DMS 273 (cell line): ENCODE measurements at regions not wholly inside any gene's neighbourhood (a gene's known extent, or its start where the extent isn't known, plus 50 kb on each side); places are given as distances from the start of the nearest gene placed in this dataset.
"Not testable (repeated sequence)": the region's sequence is repeated elsewhere in the genome, so short reads cannot be mapped to it uniquely, and the experiment has no call there.

Source experiments
- DNase-seq: peaks from one replicate; lab custom pipeline; 2025; ENCODE audit not compliant: unreplicated experiment; lab: John Stamatoyannopoulos, UW

- DNase-seq: peak; percentile 11
These were observed 83.4 kb upstream of the KCNK12 start for GRCh38 chr2:47653902-47654789.

GRCh38 chr2:47653036-47653435, 82.3 kb upstream of the KCNK12 start:
- no peak for DNase-seq

GRCh38 chr2:47652061-47652690, 81.4 kb upstream of the KCNK12 start:
- DNase-seq: no peak

GRCh38 chr2:47651296-47651695, 80.5 kb upstream of the KCNK12 start:
- no peak for DNase-seq

GRCh38 chr2:47650001-47650535, 79.3 kb upstream of the KCNK12 start:
- peak; percentile 7 for DNase-seq

GRCh38 chr2:47645246-47645645, 74.5 kb upstream of the KCNK12 start:
- DNase-seq: no peak

GRCh38 chr2:47644351-47644750, 73.6 kb upstream of the KCNK12 start:
- DNase-seq: no peak

- no peak for DNase-seq
These were observed 70.6 kb upstream of the KCNK12 start for GRCh38 chr2:47641366-47641765.

GRCh38 chr2:47640356-47640755, 69.6 kb upstream of the KCNK12 start:
- DNase-seq: no peak

GRCh38 chr2:47639467-47639866, 68.7 kb upstream of the KCNK12 start:
- no peak for DNase-seq

GRCh38 chr2:47638430-47638829, 67.6 kb upstream of the KCNK12 start:
- no peak for DNase-seq

- no peak for DNase-seq
These were observed 65.9 kb upstream of the KCNK12 start for GRCh38 chr2:47636596-47637264.

- no peak for DNase-seq
These were observed 65.4 kb upstream of the KCNK12 start for GRCh38 chr2:47636176-47636575.

- no peak for DNase-seq
These were observed 62.0 kb upstream of the KCNK12 start for GRCh38 chr2:47632754-47633153.

- DNase-seq: no peak
These were observed 61.1 kb upstream of the KCNK12 start for GRCh38 chr2:47631792-47632398.

GRCh38 chr2:47631306-47631705, 60.5 kb upstream of the KCNK12 start:
- no peak for DNase-seq

GRCh38 chr2:47629501-47630460, 59.0 kb upstream of the KCNK12 start:
- no peak for DNase-seq

- DNase-seq: no peak
These were observed 58.1 kb upstream of the KCNK12 start for GRCh38 chr2:47628904-47629303.

- DNase-seq: no peak
These were observed 55.9 kb upstream of the KCNK12 start for GRCh38 chr2:47626664-47627063.

- DNase-seq: not testable (repeated sequence)
These were observed 52.4 kb upstream of the KCNK12 start for GRCh38 chr2:47623140-47623539.
